Right hindlimb (tissue), 1 donor: ENCODE measurements at regions not wholly inside any gene's neighbourhood (a gene's known extent, or its start where the extent isn't known, plus 50 kb on each side); places are given as distances from the start of the nearest gene placed in this dataset.

Experiments
- DNase-seq: peaks from one replicate; pipeline ENCODE4 v3.0.0-alpha.2; 2018

DNA sequence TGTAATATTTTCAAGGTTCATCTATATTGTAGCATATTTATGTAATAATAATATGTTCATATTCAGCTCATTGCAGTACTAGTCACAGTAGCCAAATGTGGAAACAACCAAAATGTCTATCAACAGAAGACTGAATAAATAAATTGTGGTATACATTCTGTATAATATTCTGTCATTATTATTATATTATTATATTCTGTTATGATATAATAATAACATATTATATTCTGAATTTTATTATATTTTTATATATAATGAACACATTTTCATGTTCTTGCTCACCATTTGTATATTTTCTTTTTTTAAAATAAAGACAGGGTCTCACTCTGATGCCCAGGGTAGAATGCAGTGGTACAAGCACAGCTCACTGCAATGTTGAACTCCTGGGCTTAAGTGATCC, 91.2 kb upstream of the STARD3NL start:
- DNase-seq, result no peak

DNA sequence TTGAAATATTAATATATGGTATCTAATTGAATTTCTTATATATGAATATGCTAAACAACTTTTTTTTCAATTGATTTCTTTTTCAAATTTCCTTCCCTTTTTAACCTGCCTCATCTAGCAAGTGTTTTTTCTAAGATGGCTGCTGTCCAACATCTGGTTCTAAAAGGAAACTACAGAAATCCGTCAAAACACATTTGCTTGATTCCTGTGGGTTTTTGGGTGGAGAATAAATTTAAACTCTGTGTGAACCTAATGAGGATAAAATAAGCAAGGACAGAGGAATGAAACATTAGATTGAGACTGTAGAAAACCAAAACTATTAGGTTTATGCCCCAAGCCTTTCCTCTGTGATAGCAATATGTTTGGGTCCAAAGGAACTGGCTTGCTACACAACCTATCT, 75.5 kb upstream of the STARD3NL start:
- DNase-seq, result no peak

DNA sequence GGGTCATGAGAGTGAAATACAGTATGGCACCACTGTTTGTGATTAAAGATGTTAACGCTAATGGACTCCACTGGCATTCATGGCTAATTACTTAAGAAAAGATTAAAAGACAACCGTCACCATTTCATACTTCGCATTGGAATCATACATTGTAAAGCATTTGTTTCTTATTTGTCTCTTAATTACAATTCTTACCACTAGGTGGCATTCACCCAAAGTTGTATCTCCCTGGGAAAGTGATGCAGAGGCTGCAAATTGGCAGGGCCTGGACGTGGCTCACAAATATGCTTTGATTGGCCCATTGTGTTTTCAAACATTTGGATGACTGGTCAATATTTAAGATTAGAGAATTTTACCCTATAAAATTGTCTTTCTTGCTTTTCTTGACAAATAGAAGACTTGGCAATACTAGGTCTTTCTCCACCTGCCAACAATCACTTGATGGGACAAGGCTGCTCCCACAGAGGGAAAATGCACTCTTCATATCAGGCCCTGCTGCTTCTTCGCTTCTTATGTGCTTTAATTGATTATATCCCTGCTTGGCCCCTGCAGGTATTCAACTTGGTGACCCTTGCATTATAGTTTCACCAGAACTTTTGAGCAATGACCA, 72.1 kb upstream of the STARD3NL start:
- DNase-seq, result peak; percentile 24

DNA sequence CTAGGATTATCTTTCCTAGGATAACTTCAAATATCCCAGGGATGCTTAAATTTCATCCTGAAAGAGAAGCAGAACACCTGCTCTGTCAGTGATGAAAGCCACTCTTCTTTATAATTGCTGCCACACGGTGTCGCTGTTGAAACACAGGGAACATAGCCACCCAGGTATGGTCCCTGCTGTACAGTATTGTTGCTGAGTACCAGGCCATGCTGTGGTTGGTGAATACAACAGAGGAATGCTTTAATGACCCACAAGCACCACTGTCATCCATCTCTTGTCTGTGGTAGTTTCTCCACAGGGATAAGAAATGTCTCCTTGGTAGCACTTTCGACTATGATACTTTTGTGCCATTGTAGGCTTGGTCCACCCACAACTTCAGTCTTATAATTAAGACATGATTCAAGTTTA, 70.6 kb upstream of the STARD3NL start:
- peak; percentile 41 for DNase-seq

DNA sequence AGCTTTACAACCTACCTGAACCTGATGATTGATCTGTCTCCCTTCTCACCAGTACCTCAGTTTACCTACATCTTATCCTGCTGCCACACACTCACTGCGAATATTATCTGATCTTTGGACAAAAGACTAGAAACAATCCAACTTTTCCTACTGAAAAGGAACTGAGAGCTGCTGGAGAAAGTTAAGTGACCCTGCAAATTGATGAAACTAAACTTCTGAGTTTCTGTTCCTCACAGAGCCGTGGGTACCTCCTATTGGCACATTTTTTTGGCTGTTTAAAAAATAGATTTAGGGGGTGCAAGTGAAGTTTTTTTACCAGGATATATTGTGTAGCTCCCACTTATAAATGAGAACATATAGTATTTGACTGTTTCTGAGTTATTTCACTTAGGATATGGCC, 66.0 kb upstream of the STARD3NL start:
- no peak for DNase-seq

DNA sequence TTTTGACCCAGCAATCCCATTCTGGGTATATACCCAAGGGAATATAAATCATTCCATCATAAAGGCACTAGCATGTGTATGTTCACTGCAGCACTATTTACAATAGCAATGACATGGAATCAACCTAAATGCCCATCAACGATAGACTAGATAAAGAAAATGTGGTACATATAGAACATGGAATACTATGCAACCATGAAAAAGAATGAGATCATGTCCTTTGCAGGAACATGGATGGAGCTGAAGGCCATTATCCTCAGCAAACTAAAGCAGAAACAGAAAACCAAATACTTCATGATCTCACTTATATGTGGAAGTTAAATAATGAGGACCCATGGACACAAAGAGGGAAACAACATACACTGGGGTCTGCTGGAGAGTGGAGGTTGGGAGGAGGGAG, 58.0 kb upstream of the STARD3NL start:
- no peak for DNase-seq

DNA sequence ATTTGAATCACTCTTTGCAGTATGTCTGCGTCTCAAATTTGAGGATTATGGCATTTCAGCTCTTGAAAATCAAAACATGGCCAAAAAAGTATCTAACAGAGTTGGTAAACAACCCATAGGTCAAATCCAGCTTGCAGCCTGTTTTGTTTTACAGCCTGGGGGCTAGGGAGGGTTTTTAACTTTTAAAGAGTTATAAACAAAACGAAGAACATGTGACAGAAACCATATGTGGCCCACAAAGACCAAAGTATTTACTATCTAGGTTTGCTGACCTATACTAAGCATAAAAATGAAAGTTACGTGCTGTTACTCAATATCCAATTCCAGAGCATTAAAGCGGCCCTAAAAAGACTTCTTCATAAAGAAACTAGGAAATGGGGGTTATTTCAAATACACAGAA, 55.5 kb upstream of the STARD3NL start:
- DNase-seq, result no peak

DNA sequence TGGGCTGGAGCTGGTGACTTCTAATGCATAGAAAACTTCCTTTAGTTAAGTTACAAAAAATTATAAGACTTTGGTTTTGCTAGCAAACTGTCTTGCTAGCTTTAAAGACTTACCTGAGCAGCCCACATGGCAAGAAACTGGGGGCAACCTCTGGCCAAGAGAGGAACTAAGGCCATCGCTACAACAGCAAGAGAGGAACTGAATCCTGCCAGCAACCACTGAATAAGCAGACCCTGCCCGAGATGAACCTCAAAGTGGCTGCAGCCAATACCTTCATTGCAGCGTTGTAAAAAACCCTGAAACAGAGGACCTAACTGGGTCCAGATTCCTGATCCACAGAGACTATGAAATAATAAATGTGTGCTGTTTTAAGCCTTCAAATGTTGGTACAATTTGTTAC, 54.6 kb upstream of the STARD3NL start:
- no peak for DNase-seq

DNA sequence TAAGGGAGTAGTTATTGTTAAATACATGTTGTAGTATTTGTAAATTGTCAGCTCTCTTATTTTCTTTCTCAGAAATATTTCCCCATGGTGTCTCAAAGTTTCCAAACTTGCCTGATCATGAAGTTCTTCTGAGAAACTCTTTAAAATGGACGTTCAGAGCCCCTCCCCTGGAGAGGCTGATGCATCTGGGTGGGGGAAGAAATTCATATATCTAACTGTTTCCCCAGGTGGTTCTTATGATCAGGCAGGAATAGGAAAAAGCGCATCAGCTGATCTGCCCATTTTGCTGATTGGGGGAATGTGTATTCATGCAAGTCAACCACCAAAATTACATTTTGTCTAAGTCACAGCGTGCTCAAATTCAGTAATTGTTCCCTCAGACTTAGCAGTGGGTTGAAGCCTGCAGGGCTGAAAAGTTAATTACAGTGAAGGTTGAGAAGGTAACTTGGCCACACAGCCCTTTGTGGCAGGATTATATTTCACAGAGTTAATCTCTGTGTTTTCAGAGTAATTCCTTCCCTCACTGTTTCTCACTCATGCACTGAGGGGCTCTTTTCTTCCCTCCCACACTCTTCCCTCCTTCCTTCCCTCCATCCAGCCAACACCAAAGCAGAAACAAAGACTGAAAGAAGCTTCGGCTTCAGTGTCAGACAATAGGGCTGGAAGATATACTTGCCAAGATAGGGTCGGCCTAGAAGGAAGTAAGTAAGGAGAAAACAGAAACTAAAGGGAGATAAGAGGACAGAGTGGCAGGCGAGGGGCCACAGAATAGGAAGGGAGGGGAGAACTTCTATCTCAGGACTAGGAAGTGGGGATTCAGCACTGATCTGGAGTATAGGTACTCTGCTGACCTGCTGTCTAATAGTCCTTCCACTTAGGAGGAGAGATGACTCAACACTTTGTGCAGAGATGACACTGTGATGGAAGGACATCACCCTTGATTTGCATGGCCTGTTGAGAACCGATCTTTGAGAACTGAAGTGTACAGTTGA, 50.5 kb upstream of the STARD3NL start:
- no peak for DNase-seq
